ENCODE measurements at regions not wholly inside any gene's neighbourhood (a gene's known extent, or its start where the extent isn't known, plus 50 kb on each side); places are given as distances from the start of the nearest gene placed in this dataset.

DNA sequence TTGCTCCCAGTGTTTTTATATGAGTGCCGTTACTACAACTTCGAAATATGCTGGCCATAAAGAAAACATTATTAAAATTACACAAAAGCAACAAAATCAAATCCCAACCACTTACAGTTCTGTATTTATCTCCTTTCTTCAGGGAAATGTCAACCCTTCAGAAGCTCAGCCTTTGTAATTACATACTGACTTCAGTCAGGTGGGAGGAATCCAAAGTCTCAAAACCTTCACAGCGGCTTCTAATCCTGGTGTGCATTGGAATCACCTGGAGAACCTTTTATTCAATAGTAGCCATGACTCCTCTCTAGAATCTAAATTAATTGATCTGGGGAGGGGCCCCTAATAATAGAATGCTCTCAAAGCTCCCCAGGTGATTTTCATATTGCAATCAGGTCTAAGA lies 463.7 kb upstream of the ARHGEF26 start:
- no TSS peak for BruUV-seq (replicated peaks)
- Mint-ChIP-seq H3K27ac (ENCODE audit: unreplicated experiment) (no peak overlapping the region), H3K27me3 (ENCODE audit: insufficient read depth, unreplicated experiment) (no peaks in the 10 kb centered on the region), H3K4me1 (ENCODE audit: low read depth, unreplicated experiment) (no peaks in the 10 kb centered on the region), H3K9me3 (ENCODE audit: unreplicated experiment) (peaks cover 10% of the 10 kb centered on the region), H3K36me3 (ENCODE audit: insufficient read depth, unreplicated experiment) (no peaks in the 10 kb centered on the region), H3K4me3 (ENCODE audit: unreplicated experiment) (no peak overlapping the region)
- no peaks in the 10 kb centered on the region for H3K9me3 ChIP-seq
- TF ChIP-seq, protein P1, sequence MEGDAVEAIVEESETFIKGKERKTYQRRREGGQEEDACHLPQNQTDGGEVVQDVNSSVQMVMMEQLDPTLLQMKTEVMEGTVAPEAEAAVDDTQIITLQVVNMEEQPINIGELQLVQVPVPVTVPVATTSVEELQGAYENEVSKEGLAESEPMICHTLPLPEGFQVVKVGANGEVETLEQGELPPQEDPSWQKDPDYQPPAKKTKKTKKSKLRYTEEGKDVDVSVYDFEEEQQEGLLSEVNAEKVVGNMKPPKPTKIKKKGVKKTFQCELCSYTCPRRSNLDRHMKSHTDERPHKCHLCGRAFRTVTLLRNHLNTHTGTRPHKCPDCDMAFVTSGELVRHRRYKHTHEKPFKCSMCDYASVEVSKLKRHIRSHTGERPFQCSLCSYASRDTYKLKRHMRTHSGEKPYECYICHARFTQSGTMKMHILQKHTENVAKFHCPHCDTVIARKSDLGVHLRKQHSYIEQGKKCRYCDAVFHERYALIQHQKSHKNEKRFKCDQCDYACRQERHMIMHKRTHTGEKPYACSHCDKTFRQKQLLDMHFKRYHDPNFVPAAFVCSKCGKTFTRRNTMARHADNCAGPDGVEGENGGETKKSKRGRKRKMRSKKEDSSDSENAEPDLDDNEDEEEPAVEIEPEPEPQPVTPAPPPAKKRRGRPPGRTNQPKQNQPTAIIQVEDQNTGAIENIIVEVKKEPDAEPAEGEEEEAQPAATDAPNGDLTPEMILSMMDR (IDR thresholded peaks at IDR 0.05; ENCODE audit: insufficient read depth in 1 of 2, low read depth in 1 of 2, low read length in 1 of 2, severe bottlenecking in 1 of 2, unreplicated experiment in 1 of 2) = no peak
- no peaks in the 10 kb centered on the region; the same call in 1 of the 2 replicates for H3K4me1 ChIP-seq
- H3K4me3 ChIP-seq (ENCODE audit: low read depth, low read length) = no peak overlapping the region
- H3K36me3 ChIP-seq (ENCODE audit: control insufficient read depth, insufficient read depth, low read length) = no peaks in the 10 kb centered on the region
- H3K27me3 ChIP-seq (replicated peaks; ENCODE audit: control insufficient read depth, insufficient read depth, low read length) = no peaks in the 10 kb centered on the region
- no peak for DNase-seq
- ChIA-PET POLR2A (no interaction called here), CTCF (no interaction called here)
- intact Hi-C loops (cut with micrococcal nuclease; ENCODE audit: unreplicated experiment) = loop anchor here (5.0 kb wide), 1 partner anchor 75 kb away; no protein-coding TSS in a partner anchor

DNA sequence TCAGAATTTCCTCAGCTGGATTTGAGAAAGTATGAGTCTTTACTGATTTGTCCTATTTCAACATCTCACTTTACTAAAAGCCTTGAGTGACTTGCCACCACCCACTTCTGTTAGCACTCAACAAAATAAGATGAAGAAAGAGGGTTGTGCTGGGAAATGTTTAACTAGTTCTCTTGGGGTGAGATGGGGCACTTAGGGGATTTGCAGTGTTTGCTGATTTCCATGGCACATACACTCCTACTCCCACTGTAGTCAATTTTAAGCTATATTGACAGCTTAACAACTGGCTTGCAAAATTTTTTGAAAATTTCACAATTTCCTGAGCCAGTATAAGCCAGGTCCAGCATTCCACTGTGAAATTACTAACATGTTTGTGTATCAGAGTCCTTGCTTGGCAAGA lies 463.1 kb upstream of the ARHGEF26 start:
- H3K4me1 Mint-ChIP-seq (ENCODE audit: low read depth, unreplicated experiment) = no peaks in the 10 kb centered on the region
- peaks cover 10% of the 10 kb centered on the region for H3K9me3 Mint-ChIP-seq (ENCODE audit: unreplicated experiment)
- no peaks in the 10 kb centered on the region for H3K36me3 Mint-ChIP-seq (ENCODE audit: insufficient read depth, unreplicated experiment)
- no peak overlapping the region for H3K4me3 ChIP-seq (ENCODE audit: low read depth, low read length)
- POLR2A ChIA-PET = no interaction called here
- no peaks in the 10 kb centered on the region for H3K9me3 ChIP-seq
- no peaks in the 10 kb centered on the region for H3K27me3 Mint-ChIP-seq (ENCODE audit: insufficient read depth, unreplicated experiment)
- CTCF ChIA-PET = no interaction called here
- H3K36me3 ChIP-seq (ENCODE audit: control insufficient read depth, insufficient read depth, low read length) = no peaks in the 10 kb centered on the region
- no peak overlapping the region for H3K4me3 Mint-ChIP-seq (ENCODE audit: unreplicated experiment)
- intact Hi-C loops (cut with micrococcal nuclease; ENCODE audit: unreplicated experiment) = loop anchor here (1.0 to 5.0 kb wide), 3 partner anchors 9 to 74 kb away; no protein-coding TSS in a partner anchor
- BruUV-seq (replicated peaks) = no TSS peak
- no peaks in the 10 kb centered on the region for H3K27me3 ChIP-seq (replicated peaks; ENCODE audit: control insufficient read depth, insufficient read depth, low read length)
- no peak overlapping the region for H3K27ac Mint-ChIP-seq (ENCODE audit: unreplicated experiment)
- no peaks in the 10 kb centered on the region; the same call in 1 of the 2 replicates for H3K4me1 ChIP-seq
- peak; percentile 46 to 70 for DNase-seq
- TF ChIP-seq, protein P1 (IDR thresholded peaks at IDR 0.05; ENCODE audit: insufficient read depth in 1 of 2, low read depth in 1 of 2, low read length in 1 of 2, severe bottlenecking in 1 of 2, unreplicated experiment in 1 of 2) = no peak

DNA sequence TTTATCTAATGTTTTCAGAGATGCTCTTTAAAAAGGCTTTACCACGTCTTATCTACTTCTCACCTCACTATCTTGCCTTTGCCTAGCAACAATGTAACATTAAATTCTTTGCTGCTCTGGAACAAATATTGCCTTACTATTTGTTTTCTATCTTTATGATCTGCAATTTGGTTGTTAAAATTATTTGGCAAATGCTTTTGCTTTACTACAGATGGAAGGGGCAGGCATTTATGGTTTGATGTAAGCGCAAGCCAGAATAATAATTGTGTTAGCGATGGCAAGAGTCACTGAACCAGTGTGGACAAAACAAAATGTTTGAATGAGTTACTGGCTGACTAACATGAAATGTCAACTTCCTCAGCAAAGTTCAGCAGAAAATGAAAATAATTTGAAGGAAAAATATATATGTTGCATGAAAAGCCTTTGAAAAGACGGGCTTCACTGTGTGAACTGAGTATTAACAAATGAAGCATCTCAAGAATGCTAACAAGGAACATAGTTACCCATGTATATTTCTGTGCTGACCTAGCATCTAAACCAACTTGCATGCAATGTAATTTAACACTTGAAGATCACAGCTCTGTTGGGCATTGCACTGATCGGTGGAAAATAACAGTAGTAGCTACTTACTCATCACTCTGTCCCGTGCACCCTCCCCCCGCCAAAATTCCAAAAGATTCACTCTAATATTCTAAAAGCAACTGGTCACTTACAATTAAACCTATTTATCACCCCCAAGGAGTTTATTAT lies 454.0 kb upstream of the ARHGEF26 start:
- no peak overlapping the region for H3K4me3 Mint-ChIP-seq (ENCODE audit: unreplicated experiment)
- no TSS peak for BruUV-seq (replicated peaks)
- Histone ChIP-seq H3K27me3 (replicated peaks; ENCODE audit: control insufficient read depth, insufficient read depth, low read length) (no peaks in the 10 kb centered on the region), H3K4me1 (no peaks in the 10 kb centered on the region), H3K9me3 (no peaks in the 10 kb centered on the region), H3K4me3 (ENCODE audit: low read depth, low read length) (no peak overlapping the region), H3K36me3 (ENCODE audit: control insufficient read depth, insufficient read depth, low read length) (no peaks in the 10 kb centered on the region)
- no peaks in the 10 kb centered on the region for H3K9me3 Mint-ChIP-seq (ENCODE audit: unreplicated experiment)
- peaks cover 6% of the 10 kb centered on the region for H3K4me1 Mint-ChIP-seq (ENCODE audit: low read depth, unreplicated experiment)
- TF ChIP-seq, protein P1 (IDR thresholded peaks at IDR 0.05; ENCODE audit: insufficient read depth in 1 of 2, low read depth in 1 of 2, low read length in 1 of 2, severe bottlenecking in 1 of 2, unreplicated experiment in 1 of 2) = no peak
- DNase-seq = peak in 1 of 2 experiments; percentile 24
- no peak overlapping the region for H3K27ac Mint-ChIP-seq (ENCODE audit: unreplicated experiment)
- H3K36me3 Mint-ChIP-seq (ENCODE audit: insufficient read depth, unreplicated experiment) = peaks cover 6% of the 10 kb centered on the region
- POLR2A ChIA-PET = no interaction called here
- intact Hi-C loops (cut with micrococcal nuclease; ENCODE audit: unreplicated experiment) = loop anchor here (1.0 kb wide), 1 partner anchor 9 kb away; no protein-coding TSS in a partner anchor
- H3K27me3 Mint-ChIP-seq (ENCODE audit: insufficient read depth, unreplicated experiment) = no peaks in the 10 kb centered on the region
- CTCF ChIA-PET = no interaction called here

Measured in Caco-2 (cell line).